ENCODE measurements at regions not wholly inside any gene's neighbourhood (a gene's known extent, or its start where the extent isn't known, plus 50 kb on each side); places are given as distances from the start of the nearest gene placed in this dataset.

GRCh38 chr19:31986951-31987350, 358.5 kb upstream of the ZNF507 start:
- H2AFZ ChIP-seq (ENCODE audit: low read depth, low read length), result no peak overlapping the region
- H3K4me3 ChIP-seq (ENCODE audit: low read length), result no peak overlapping the region
- no peaks in the 10 kb centered on the region for H3K36me3 ChIP-seq (replicated peaks; ENCODE audit: low read depth, low read length)
- H3K9ac ChIP-seq (ENCODE audit: low read length), result no peak overlapping the region
- no peaks in the 10 kb centered on the region for H3K4me1 ChIP-seq (ENCODE audit: low read length)
- TF ChIP-seq CTCF (IDR thresholded peaks at IDR 0.05; ENCODE audit: low read depth, low read length) (no peak), EZH2phosphoT487 (IDR thresholded peaks at IDR 0.05; ENCODE audit: low read depth) (no peak)
- no peaks in the 10 kb centered on the region for H3K79me2 ChIP-seq (ENCODE audit: low read length)
- no peak overlapping the region for H3K4me2 ChIP-seq (ENCODE audit: low read length)
- no peak overlapping the region for H3K27ac ChIP-seq (ENCODE audit: low read length)
- H3K9me3 ChIP-seq (ENCODE audit: insufficient read depth, low read length), result no peaks in the 10 kb centered on the region
- H3K27me3 ChIP-seq (ENCODE audit: low read depth, low read length), result no peaks in the 10 kb centered on the region
- no peaks in the 10 kb centered on the region for H4K20me1 ChIP-seq (ENCODE audit: insufficient read depth, low read length)

- no peak overlapping the region for H3K4me2 ChIP-seq (ENCODE audit: low read length)
- no peaks in the 10 kb centered on the region for H3K27me3 ChIP-seq (ENCODE audit: low read depth, low read length)
- TF ChIP-seq EZH2phosphoT487 (IDR thresholded peaks at IDR 0.05; ENCODE audit: low read depth), result no peak
- no peak for TF ChIP-seq CTCF (IDR thresholded peaks at IDR 0.05; ENCODE audit: low read depth, low read length)
- H2AFZ ChIP-seq (ENCODE audit: low read depth, low read length), result no peak overlapping the region
- no peaks in the 10 kb centered on the region for H3K79me2 ChIP-seq (ENCODE audit: low read length)
- no peak overlapping the region for H3K4me3 ChIP-seq (ENCODE audit: low read length)
- no peak overlapping the region for H3K27ac ChIP-seq (ENCODE audit: low read length)
- no peaks in the 10 kb centered on the region for H3K36me3 ChIP-seq (replicated peaks; ENCODE audit: low read depth, low read length)
- no peaks in the 10 kb centered on the region for H4K20me1 ChIP-seq (ENCODE audit: insufficient read depth, low read length)
- H3K9me3 ChIP-seq (ENCODE audit: insufficient read depth, low read length), result no peaks in the 10 kb centered on the region
- no peaks in the 10 kb centered on the region for H3K4me1 ChIP-seq (ENCODE audit: low read length)
- H3K9ac ChIP-seq (ENCODE audit: low read length), result no peak overlapping the region
Observed at GRCh38 chr19:31988256-31988655, 357.2 kb upstream of the ZNF507 start.

GRCh38 chr19:31991984-31992655, 353.3 kb upstream of the ZNF507 start:
- Histone ChIP-seq H3K9me3 (ENCODE audit: insufficient read depth, low read length) (no peaks in the 10 kb centered on the region), H3K27ac (ENCODE audit: low read length) (no peak overlapping the region), H3K9ac (ENCODE audit: low read length) (no peak overlapping the region), H3K27me3 (ENCODE audit: low read depth, low read length) (no peaks in the 10 kb centered on the region), H4K20me1 (ENCODE audit: insufficient read depth, low read length) (no peaks in the 10 kb centered on the region), H3K79me2 (ENCODE audit: low read length) (no peaks in the 10 kb centered on the region), H3K4me1 (ENCODE audit: low read length) (no peaks in the 10 kb centered on the region), H3K4me2 (ENCODE audit: low read length) (no peak overlapping the region), H3K4me3 (ENCODE audit: low read length) (no peak overlapping the region), H2AFZ (ENCODE audit: low read depth, low read length) (no peak overlapping the region), H3K36me3 (replicated peaks; ENCODE audit: low read depth, low read length) (no peaks in the 10 kb centered on the region)
- TF ChIP-seq CTCF (IDR thresholded peaks at IDR 0.05; ENCODE audit: low read depth, low read length) (no peak), EZH2phosphoT487 (IDR thresholded peaks at IDR 0.05; ENCODE audit: low read depth) (no peak)

- H3K9me3 ChIP-seq (ENCODE audit: insufficient read depth, low read length), result no peaks in the 10 kb centered on the region
- H3K9ac ChIP-seq (ENCODE audit: low read length), result no peak overlapping the region
- H4K20me1 ChIP-seq (ENCODE audit: insufficient read depth, low read length), result no peaks in the 10 kb centered on the region
- no peak overlapping the region for H2AFZ ChIP-seq (ENCODE audit: low read depth, low read length)
- H3K4me3 ChIP-seq (ENCODE audit: low read length), result no peak overlapping the region
- H3K4me2 ChIP-seq (ENCODE audit: low read length), result no peak overlapping the region
- TF ChIP-seq EZH2phosphoT487 (IDR thresholded peaks at IDR 0.05; ENCODE audit: low read depth), result no peak
- no peak for TF ChIP-seq CTCF (IDR thresholded peaks at IDR 0.05; ENCODE audit: low read depth, low read length)
- H3K27me3 ChIP-seq (ENCODE audit: low read depth, low read length), result no peaks in the 10 kb centered on the region
- H3K36me3 ChIP-seq (replicated peaks; ENCODE audit: low read depth, low read length), result no peaks in the 10 kb centered on the region
- no peak overlapping the region for H3K27ac ChIP-seq (ENCODE audit: low read length)
- H3K79me2 ChIP-seq (ENCODE audit: low read length), result no peaks in the 10 kb centered on the region
- H3K4me1 ChIP-seq (ENCODE audit: low read length), result no peaks in the 10 kb centered on the region
Observed at GRCh38 chr19:31992750-31993149, 352.7 kb upstream of the ZNF507 start.

Measured in OCI-LY3 (cell line).